Heart left ventricle (tissue), 16 donors: ENCODE measurements at regions not wholly inside any gene's neighbourhood (a gene's known extent, or its start where the extent isn't known, plus 50 kb on each side); places are given as distances from the start of the nearest gene placed in this dataset.
A peak's percentile ranks its signal among the peaks of the same experiment; 100 is the strongest.

ENCODE experiments used
- ATAC-seq, 4 donors: fragments of 200-7000 bp; cut with Tn5 transposase; one replicate each; pipeline ENCODE4 v1.9.1; 2020 to 2022; ENCODE audit warnings: moderate library complexity in 4 of 4, mild to moderate bottlenecking in 3 of 4, moderate number of reproducible peaks in 1 of 4
- DNase-seq, 5 donors: peaks; one replicate each; pipeline ENCODE4 v3.0.0-alpha.2; 2020
- H3K27ac ChIP-seq, 12 donors: fragments of 200-600 bp; sonication (generic) in 4 of 12; one replicate each; pipeline versions ENCODE4 v1.5.0 to v1.8.0; 2016 to 2022; ENCODE audit warnings: mild to moderate bottlenecking in 2 of 12
- H3K27me3 ChIP-seq, 9 donors: fragments of 200-600 bp; sonication (generic) in 2 of 9; one replicate each; pipeline versions ENCODE4 v1.5.1 to v1.8.0; 2016 to 2022; ENCODE audit warnings: mild to moderate bottlenecking in 3 of 9
- H3K36me3 ChIP-seq, 9 donors: fragments of 200-600 bp; sonication (generic) in 2 of 9; one replicate each; pipeline versions ENCODE4 v1.5.0 to v1.8.0; 2018 to 2022; ENCODE audit warnings: mild to moderate bottlenecking in 2 of 9
- H3K4me1 ChIP-seq, 12 donors: fragments of 200-600 bp; sonication (generic) in 4 of 12; one replicate each; pipeline versions ENCODE4 v1.5.0 to v1.8.0; 2016 to 2022; ENCODE audit warnings: mild to moderate bottlenecking in 3 of 12
- H3K4me3 ChIP-seq, 12 donors: fragments of 200-600 bp; sonication (generic) in 4 of 12; one replicate each; pipeline versions ENCODE4 v1.5.0 to v1.8.0; 2017 to 2022; ENCODE audit warnings: mild to moderate bottlenecking in 9 of 12, moderate library complexity in 4 of 12
- H3K9me3 ChIP-seq, 12 donors: fragments of 200-600 bp; sonication (generic) in 4 of 12; one replicate each; pipeline versions ENCODE4 v1.5.0 to v1.8.0; 2016 to 2022; ENCODE audit warnings: mild to moderate bottlenecking in 1 of 12
- POLR2A ChIP-seq, 2 donors: fragments of 450-650 bp; IDR thresholded peaks; one replicate each; pipeline ENCODE4 v1.6.1; 2017; ENCODE audit warnings: antibody characterized with exemption in 2 of 2, mild to moderate bottlenecking in 2 of 2, moderate library complexity in 2 of 2
- WGBS, 4 donors: extraction: QIAGEN DNeasy Blood & Tissue Kit in 2 of 4; methylation state at CpG; one replicate each; pipeline versions ENCODE4 v1.1.5 to v1.1.7; 2013 to 2018; 5-methylcytosine and 5-hydroxymethylcytosine counted together
- intact Hi-C, 10 donors: fragments of 100-400 bp; cut with DNase I; formaldehyde crosslinking; loops; one replicate each; pipeline versions ENCODE4 v1.11.1 to v1.14.2; 2022
- TF ChIP-seq, protein P1 (sequence below), 12 donors: fragments of 200-600 bp; sonication (generic) in 4 of 12; IDR thresholded peaks; one replicate each; pipeline versions ENCODE4 v1.5.0 to v1.8.0; 2018 to 2022; ENCODE audit warnings: antibody characterized with exemption in 12 of 12, mild to moderate bottlenecking in 5 of 12
- donor health status: ischemic (EF 13 %, LVEDD 7.1; RV severe dilation, severe dysfunction).
- donor health status: healthy with polysubstance abuse.
- donor health status: DM: no; HTN: yes; CAD: no.
- donor health status: DM: no; HTN: no; CAD: no.
- donor health status: ischemic (EF 25% LVEDD 6.9; RV normal size, moderate dysfunction).
- donor health status: ischemic (EF 25% LVEDD 5.7; RV mildly dilated, moderate dysfunction).
- donor health status: healthy.
- donor health status: DM: yes; HTN: yes; CAD: no.
- donor health status: ischemic (EF 35%, LVEDD 5.7; RV mildly dilated, moderate dysfunction).
- donor health status: nonischemic (EF 11% LVEDD 7.7; RV severe dilation, severe dysfunction).
- donor health status: DM: yes; HTN: yes; CAD: no.
- donor health status: PGD.
- donor health status: ischemic (EF 29% LVEDD 5.4; RV normal size, mild dysfunction).
- donor health status: nonischemic (EF 23%, LVEDD 6.1; RV moderate dilation, normal function).

GRCh38 chr11:26037716-26038115, 294.2 kb upstream of the ANO3 start:
- intact Hi-C loops = no loop called here
- Histone ChIP-seq H3K4me3 (no peak overlapping the region), H3K9me3 (no peaks in the 10 kb centered on the region), H3K27ac (no peak overlapping the region), H3K4me1 (no peaks in the 10 kb centered on the region), H3K36me3 (no peaks in the 10 kb centered on the region), H3K27me3 (no peaks in the 10 kb centered on the region)
- 75 to 89% (median 85%) methylated on average over 2 of the region's 2 CpGs for WGBS, 4 donors
- TF ChIP-seq, protein P1, sequence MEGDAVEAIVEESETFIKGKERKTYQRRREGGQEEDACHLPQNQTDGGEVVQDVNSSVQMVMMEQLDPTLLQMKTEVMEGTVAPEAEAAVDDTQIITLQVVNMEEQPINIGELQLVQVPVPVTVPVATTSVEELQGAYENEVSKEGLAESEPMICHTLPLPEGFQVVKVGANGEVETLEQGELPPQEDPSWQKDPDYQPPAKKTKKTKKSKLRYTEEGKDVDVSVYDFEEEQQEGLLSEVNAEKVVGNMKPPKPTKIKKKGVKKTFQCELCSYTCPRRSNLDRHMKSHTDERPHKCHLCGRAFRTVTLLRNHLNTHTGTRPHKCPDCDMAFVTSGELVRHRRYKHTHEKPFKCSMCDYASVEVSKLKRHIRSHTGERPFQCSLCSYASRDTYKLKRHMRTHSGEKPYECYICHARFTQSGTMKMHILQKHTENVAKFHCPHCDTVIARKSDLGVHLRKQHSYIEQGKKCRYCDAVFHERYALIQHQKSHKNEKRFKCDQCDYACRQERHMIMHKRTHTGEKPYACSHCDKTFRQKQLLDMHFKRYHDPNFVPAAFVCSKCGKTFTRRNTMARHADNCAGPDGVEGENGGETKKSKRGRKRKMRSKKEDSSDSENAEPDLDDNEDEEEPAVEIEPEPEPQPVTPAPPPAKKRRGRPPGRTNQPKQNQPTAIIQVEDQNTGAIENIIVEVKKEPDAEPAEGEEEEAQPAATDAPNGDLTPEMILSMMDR (IDR thresholded peaks at IDR 0.05) = no peak
- no peak for TF ChIP-seq POLR2A (IDR thresholded peaks at IDR 0.05)
- ATAC-seq = no peak
- no peak for DNase-seq

- H3K27me3 ChIP-seq = no peaks in the 10 kb centered on the region
- no peaks in the 10 kb centered on the region for H3K4me1 ChIP-seq
- no peak for DNase-seq
- intact Hi-C loops = no loop called here
- no peaks in the 10 kb centered on the region for H3K36me3 ChIP-seq
- TF ChIP-seq POLR2A (IDR thresholded peaks at IDR 0.05) = no peak
- TF ChIP-seq, protein P1 (IDR thresholded peaks at IDR 0.05) = no peak
- H3K9me3 ChIP-seq = no peaks in the 10 kb centered on the region
- no peak for ATAC-seq
- 60 to 65% (median 63%) methylated on average over 3 of the region's 3 CpGs for WGBS, 4 donors
- no peak overlapping the region for H3K27ac ChIP-seq
- H3K4me3 ChIP-seq = no peak overlapping the region
These were observed 291.6 kb upstream of the ANO3 start for GRCh38 chr11:26040339-26040738.

- TF ChIP-seq POLR2A (IDR thresholded peaks at IDR 0.05) = no peak
- TF ChIP-seq, protein P1 (IDR thresholded peaks at IDR 0.05) = no peak
- intact Hi-C loops = no loop called here
- Histone ChIP-seq H3K27ac (no peak overlapping the region), H3K4me1 (no peaks in the 10 kb centered on the region), H3K36me3 (no peaks in the 10 kb centered on the region), H3K27me3 (no peaks in the 10 kb centered on the region), H3K4me3 (no peak overlapping the region), H3K9me3 (no peaks in the 10 kb centered on the region)
- DNase-seq (peak in 1 of 5 donors; percentile 23), ATAC-seq (no peak)
- 77 to 90% (median 87%) methylated on average over 5 to 7 of the region's 7 CpGs for WGBS, 4 donors
These were observed 289.8 kb upstream of the ANO3 start for GRCh38 chr11:26042113-26042512.

- 77 to 89% (median 87%) methylated on average over 1 of the region's 1 CpG for WGBS, 4 donors
- ATAC-seq = no peak
These were observed 288.3 kb upstream of the ANO3 start for GRCh38 chr11:26043665-26044064.

More at GRCh38 chr11:26043665-26044064, 288.3 kb upstream of the ANO3 start:
- Histone ChIP-seq H3K36me3 (no peaks in the 10 kb centered on the region), H3K4me3 (no peak overlapping the region), H3K4me1 (peaks cover 0 to 7% (median 0%) of the 10 kb centered on the region in 12 donors), H3K9me3 (no peaks in the 10 kb centered on the region), H3K27ac (no peak overlapping the region), H3K27me3 (no peaks in the 10 kb centered on the region)
- intact Hi-C loops = no loop called here
- TF ChIP-seq, protein P1 (IDR thresholded peaks at IDR 0.05) = no peak
- no peak for DNase-seq
